Fibroblast of mammary gland (primary cell): ENCODE measurements at regions not wholly inside any gene's neighbourhood (a gene's known extent, or its start where the extent isn't known, plus 50 kb on each side); places are given as distances from the start of the nearest gene placed in this dataset.
A peak's percentile ranks its signal among the peaks of the same experiment; 100 is the strongest.
"Not testable (repeated sequence)": the region's sequence is repeated elsewhere in the genome, so short reads cannot be mapped to it uniquely, and the experiment has no call there.

Experiments
- DNase-seq: peaks from one replicate; pipeline ENCODE4 v3.0.0-alpha.2; 2010; ENCODE audit warnings: low read depth
- H3K4me3 ChIP-seq: 2 replicates; pipeline ENCODE4 v1.5.1; 2011; ENCODE audit warnings: low read depth, mild to moderate bottlenecking, low read length, moderate library complexity; ENCODE audit not compliant: control insufficient read depth

GRCh38 chr2:87449462-87449980 lies 298.4 kb upstream of the PLGLB2 start:
- not testable (repeated sequence) for H3K4me3 ChIP-seq
- DNase-seq = peak; percentile 46

GRCh38 chr2:87452193-87452592 lies 295.7 kb upstream of the PLGLB2 start:
- DNase-seq, H3K4me3 ChIP-seq: not testable (repeated sequence)

GRCh38 chr2:87452861-87453260 lies 295.0 kb upstream of the PLGLB2 start:
- peak; percentile 68 for DNase-seq
- not testable (repeated sequence) for H3K4me3 ChIP-seq

GRCh38 chr2:87453965-87454364 lies 293.9 kb upstream of the PLGLB2 start:
- peak; percentile 63 for DNase-seq
- not testable (repeated sequence) for H3K4me3 ChIP-seq

GRCh38 chr2:87454421-87454820 lies 293.5 kb upstream of the PLGLB2 start:
- H3K4me3 ChIP-seq = not testable (repeated sequence)
- DNase-seq = peak; percentile 57

- not testable (repeated sequence) for DNase-seq
- H3K4me3 ChIP-seq = peak overlapping the region; percentile 53
Observed at GRCh38 chr2:87455209-87455853, 292.6 kb upstream of the PLGLB2 start.

GRCh38 chr2:87455854-87456249 lies 292.0 kb upstream of the PLGLB2 start:
- DNase-seq = not testable (repeated sequence)
- peak overlapping the region; percentile 53 for H3K4me3 ChIP-seq

- DNase-seq = peak; percentile 14
- H3K4me3 ChIP-seq = peak overlapping the region; percentile 55
Observed at GRCh38 chr2:87456477-87457128, 291.3 kb upstream of the PLGLB2 start.

GRCh38 chr2:87457129-87457499 lies 290.8 kb upstream of the PLGLB2 start:
- DNase-seq = not testable (repeated sequence)
- peak overlapping the region; percentile 24 for H3K4me3 ChIP-seq

GRCh38 chr2:87458938-87459337 lies 288.9 kb upstream of the PLGLB2 start:
- DNase-seq = not testable (repeated sequence)

GRCh38 chr2:87460104-87460503 lies 287.8 kb upstream of the PLGLB2 start:
- not testable (repeated sequence) for H3K4me3 ChIP-seq, DNase-seq

More at GRCh38 chr2:87458938-87459337, 288.9 kb upstream of the PLGLB2 start:
- not testable (repeated sequence) for H3K4me3 ChIP-seq

- not testable (repeated sequence) for DNase-seq, H3K4me3 ChIP-seq
Observed at GRCh38 chr2:87460662-87461061, 287.2 kb upstream of the PLGLB2 start.

GRCh38 chr2:87461671-87462070 lies 286.2 kb upstream of the PLGLB2 start:
- not testable (repeated sequence) for H3K4me3 ChIP-seq

GRCh38 chr2:87464219-87464618 lies 283.7 kb upstream of the PLGLB2 start:
- DNase-seq, H3K4me3 ChIP-seq: not testable (repeated sequence)

More at GRCh38 chr2:87461671-87462070, 286.2 kb upstream of the PLGLB2 start:
- not testable (repeated sequence) for DNase-seq

GRCh38 chr2:87465730-87466129 lies 282.2 kb upstream of the PLGLB2 start:
- DNase-seq, H3K4me3 ChIP-seq: not testable (repeated sequence)

GRCh38 chr2:87466591-87467120 lies 281.2 kb upstream of the PLGLB2 start:
- not testable (repeated sequence) for H3K4me3 ChIP-seq, DNase-seq

- not testable (repeated sequence) for H3K4me3 ChIP-seq, DNase-seq
Observed at GRCh38 chr2:87468429-87468981, 279.4 kb upstream of the PLGLB2 start.

- peak; percentile 47 for DNase-seq
- H3K4me3 ChIP-seq = not testable (repeated sequence)
Observed at GRCh38 chr2:87469180-87470151, 278.4 kb upstream of the PLGLB2 start.
